ENCODE measurements at regions not wholly inside any gene's neighbourhood (a gene's known extent, or its start where the extent isn't known, plus 50 kb on each side); places are given as distances from the start of the nearest gene placed in this dataset.

GRCh38 chr12:126551869-126552268 is 1486.6 kb downstream of the AACS start:
- H3K4me3 ChIP-seq (ENCODE audit: low read depth, low read length, poor library complexity, severe bottlenecking): no peak overlapping the region
- H3K9me3 ChIP-seq (ENCODE audit: low read length): no peaks in the 10 kb centered on the region
- TF ChIP-seq, protein P1, sequence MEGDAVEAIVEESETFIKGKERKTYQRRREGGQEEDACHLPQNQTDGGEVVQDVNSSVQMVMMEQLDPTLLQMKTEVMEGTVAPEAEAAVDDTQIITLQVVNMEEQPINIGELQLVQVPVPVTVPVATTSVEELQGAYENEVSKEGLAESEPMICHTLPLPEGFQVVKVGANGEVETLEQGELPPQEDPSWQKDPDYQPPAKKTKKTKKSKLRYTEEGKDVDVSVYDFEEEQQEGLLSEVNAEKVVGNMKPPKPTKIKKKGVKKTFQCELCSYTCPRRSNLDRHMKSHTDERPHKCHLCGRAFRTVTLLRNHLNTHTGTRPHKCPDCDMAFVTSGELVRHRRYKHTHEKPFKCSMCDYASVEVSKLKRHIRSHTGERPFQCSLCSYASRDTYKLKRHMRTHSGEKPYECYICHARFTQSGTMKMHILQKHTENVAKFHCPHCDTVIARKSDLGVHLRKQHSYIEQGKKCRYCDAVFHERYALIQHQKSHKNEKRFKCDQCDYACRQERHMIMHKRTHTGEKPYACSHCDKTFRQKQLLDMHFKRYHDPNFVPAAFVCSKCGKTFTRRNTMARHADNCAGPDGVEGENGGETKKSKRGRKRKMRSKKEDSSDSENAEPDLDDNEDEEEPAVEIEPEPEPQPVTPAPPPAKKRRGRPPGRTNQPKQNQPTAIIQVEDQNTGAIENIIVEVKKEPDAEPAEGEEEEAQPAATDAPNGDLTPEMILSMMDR (conservative IDR thresholded peaks at IDR 0.05; ENCODE audit: low read length): no peak
- TF ChIP-seq EZH2phosphoT487 (IDR thresholded peaks at IDR 0.05; ENCODE audit: borderline replicate concordance, low read depth, low read length): no peak
- H3K4me2 ChIP-seq (ENCODE audit: low read length): no peak overlapping the region
- POLR2A ChIA-PET: no interaction called here
- CTCF ChIA-PET (ENCODE audit: unreplicated experiment): no interaction called here
- H3K79me2 ChIP-seq (ENCODE audit: insufficient read depth, low read depth, low read length): no peaks in the 10 kb centered on the region
- no peak overlapping the region for H2AFZ ChIP-seq (ENCODE audit: low read length)
- no peak for DNase-seq (ENCODE audit: low spot score)
- no TSS peak for BruUV-seq (replicated peaks)
- H3K4me1 ChIP-seq (ENCODE audit: insufficient read depth, low read length, poor library complexity, severe bottlenecking): no peaks in the 10 kb centered on the region
- H3K9me2 ChIP-seq (ENCODE audit: insufficient read depth, low read length): no peaks in the 10 kb centered on the region
- intact Hi-C loops (cut with micrococcal nuclease; ENCODE audit: unreplicated experiment): no loop called here
- H3K27ac ChIP-seq (ENCODE audit: low read depth, low read length, poor library complexity, severe bottlenecking): no peak overlapping the region
- H3K36me3 ChIP-seq (ENCODE audit: insufficient read depth, low read length): no peaks in the 10 kb centered on the region
- H4K20me1 ChIP-seq (ENCODE audit: insufficient read depth, low read length): no peaks in the 10 kb centered on the region

- no peak overlapping the region for H2AFZ ChIP-seq (ENCODE audit: low read length)
- H3K79me2 ChIP-seq (ENCODE audit: insufficient read depth, low read depth, low read length): no peaks in the 10 kb centered on the region
- ChIA-PET POLR2A (no interaction called here), CTCF (ENCODE audit: unreplicated experiment) (no interaction called here)
- intact Hi-C loops (cut with micrococcal nuclease; ENCODE audit: unreplicated experiment): no loop called here
- BruUV-seq (replicated peaks): no TSS peak
- no peaks in the 10 kb centered on the region for H3K4me1 ChIP-seq (ENCODE audit: insufficient read depth, low read length, poor library complexity, severe bottlenecking)
- H3K9me3 ChIP-seq (ENCODE audit: low read length): no peaks in the 10 kb centered on the region
- DNase-seq (ENCODE audit: low spot score): no peak
- TF ChIP-seq, protein P1 (conservative IDR thresholded peaks at IDR 0.05; ENCODE audit: low read length): no peak
- no peak for TF ChIP-seq EZH2phosphoT487 (IDR thresholded peaks at IDR 0.05; ENCODE audit: borderline replicate concordance, low read depth, low read length)
- H3K9me2 ChIP-seq (ENCODE audit: insufficient read depth, low read length): no peaks in the 10 kb centered on the region
- no peak overlapping the region for H3K27ac ChIP-seq (ENCODE audit: low read depth, low read length, poor library complexity, severe bottlenecking)
- no peaks in the 10 kb centered on the region for H4K20me1 ChIP-seq (ENCODE audit: insufficient read depth, low read length)
- no peak overlapping the region for H3K4me3 ChIP-seq (ENCODE audit: low read depth, low read length, poor library complexity, severe bottlenecking)
- H3K36me3 ChIP-seq (ENCODE audit: insufficient read depth, low read length): no peaks in the 10 kb centered on the region
- H3K4me2 ChIP-seq (ENCODE audit: low read length): no peak overlapping the region
Observed at GRCh38 chr12:126554625-126555024, 1489.4 kb downstream of the AACS start.

DNA sequence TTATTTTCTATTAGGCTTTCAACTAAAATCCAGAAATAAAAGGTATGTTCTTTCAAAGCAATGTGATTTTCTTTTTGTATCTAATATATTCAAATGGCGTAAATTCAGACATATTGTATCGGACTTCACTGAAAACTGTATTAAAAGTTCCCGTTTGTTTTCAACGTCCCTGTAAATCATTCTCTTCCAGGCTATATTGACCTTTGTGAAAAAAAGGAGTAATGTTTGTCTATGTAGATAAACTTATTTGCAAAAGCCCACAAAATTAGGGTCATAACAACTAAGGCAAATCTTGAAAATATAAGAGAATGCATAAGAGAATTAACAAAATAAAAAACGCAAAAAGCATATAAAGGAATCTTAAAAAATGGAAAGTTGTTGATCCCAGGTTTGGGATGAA is 1492.4 kb downstream of the AACS start:
- CTCF ChIA-PET (ENCODE audit: unreplicated experiment): no interaction called here
- H3K4me3 ChIP-seq (ENCODE audit: low read depth, low read length, poor library complexity, severe bottlenecking): no peak overlapping the region
- POLR2A ChIA-PET: interaction anchor here (0.7 kb wide), 1 partner anchor 806 kb away, joined by 5 read pairs; no protein-coding TSS in a partner anchor

More for the DNA sequence above, 1492.4 kb downstream of the AACS start:
- no peak overlapping the region for H3K27ac ChIP-seq (ENCODE audit: low read depth, low read length, poor library complexity, severe bottlenecking)
- no peaks in the 10 kb centered on the region for H3K9me2 ChIP-seq (ENCODE audit: insufficient read depth, low read length)
- no peak overlapping the region for H2AFZ ChIP-seq (ENCODE audit: low read length)
- DNase-seq (ENCODE audit: low spot score): no peak
- H3K4me1 ChIP-seq (ENCODE audit: insufficient read depth, low read length, poor library complexity, severe bottlenecking): no peaks in the 10 kb centered on the region
- H3K79me2 ChIP-seq (ENCODE audit: insufficient read depth, low read depth, low read length): no peaks in the 10 kb centered on the region
- no peak overlapping the region for H3K4me2 ChIP-seq (ENCODE audit: low read length)
- no peaks in the 10 kb centered on the region for H4K20me1 ChIP-seq (ENCODE audit: insufficient read depth, low read length)
- no peaks in the 10 kb centered on the region for H3K9me3 ChIP-seq (ENCODE audit: low read length)
- intact Hi-C loops (cut with micrococcal nuclease; ENCODE audit: unreplicated experiment): no loop called here
- no peak for TF ChIP-seq EZH2phosphoT487 (IDR thresholded peaks at IDR 0.05; ENCODE audit: borderline replicate concordance, low read depth, low read length)
- TF ChIP-seq, protein P1 (conservative IDR thresholded peaks at IDR 0.05; ENCODE audit: low read length): no peak
- BruUV-seq (replicated peaks): no TSS peak
- H3K36me3 ChIP-seq (ENCODE audit: insufficient read depth, low read length): no peaks in the 10 kb centered on the region
